Fibroblast of lung (primary cell): ENCODE measurements at regions not wholly inside any gene's neighbourhood (a gene's known extent, or its start where the extent isn't known, plus 50 kb on each side); places are given as distances from the start of the nearest gene placed in this dataset.

Experiments
- CTCF ChIP-seq, 2 donors: IDR thresholded peaks in 1 of 2; conservative IDR thresholded peaks in 1 of 2; 1 replicate in 1 of 2; 2 replicates in 1 of 2; pipeline ENCODE4 v1.5.1; 2011 to 2012; ENCODE audit warnings: low read length in 2 of 2, control low read depth in 1 of 2, inconsistent platforms in 1 of 2, low read depth in 1 of 2, mild to moderate bottlenecking in 1 of 2
- EZH2 ChIP-seq: IDR thresholded peaks from 2 replicates; pipeline ENCODE4 v1.5.1; 2012; ENCODE audit warnings: low read length, control low read depth, mild to moderate bottlenecking; ENCODE audit errors: missing control alignments

GRCh38 chr13:85982102-85982501 is 182.9 kb upstream of the SLITRK6 start:
- TF ChIP-seq CTCF (conservative IDR thresholded peaks at IDR 0.05 in 1 of 2, IDR thresholded peaks at IDR 0.05 in 1 of 2; ENCODE audit: low read depth in 1 of 2, low read length in 2 of 2) (no peak), EZH2 (no peak)
